B cell (primary cell): ENCODE measurements at regions not wholly inside any gene's neighbourhood (a gene's known extent, or its start where the extent isn't known, plus 50 kb on each side); places are given as distances from the start of the nearest gene placed in this dataset.
"Not testable (repeated sequence)": the region's sequence is repeated elsewhere in the genome, so short reads cannot be mapped to it uniquely, and the experiment has no call there.

Experiments used
- ATAC-seq: fragments of 200-7000 bp; cut with Tn5 transposase; one replicate; pipeline ENCODE4 v1.10.0; 2021; ENCODE audit warnings: low read depth, mild to moderate bottlenecking, moderate number of reproducible peaks, moderate library complexity
- CTCF ChIA-PET: fragments of 350-600 bp; sonication (Branson Sonifier 250); formaldehyde crosslinking; loops from one replicate; lab custom pipeline; 2021; ENCODE audit warnings: antibody characterized with exemption, inconsistent platforms; lab: Charles Lee
- POLR2A ChIA-PET: fragments of 350-600 bp; sonication (Branson Sonifier 250); formaldehyde crosslinking; loops from one replicate; lab custom pipeline; 2021; ENCODE audit warnings: antibody characterized with exemption; lab: Charles Lee
- DNase-seq: peaks from one replicate; pipeline ENCODE4 v3.0.0; 2013
- H2AFZ ChIP-seq: 2 replicates; pipeline ENCODE4 v1.6.1; 2012; ENCODE audit warnings: mild to moderate bottlenecking, low read depth, low read length; ENCODE audit not compliant: insufficient read depth, poor library complexity, severe bottlenecking
- H3K27ac ChIP-seq, 2 donors: 1 replicate in 1 of 2; 2 replicates in 1 of 2; pipeline ENCODE4 v1.5.1; 2012 to 2013; ENCODE audit warnings: low read length in 2 of 2, mild to moderate bottlenecking in 2 of 2, moderate library complexity in 1 of 2
- H3K27me3 ChIP-seq, 4 experiments: fragments of 200-600 bp in 1 of 4; sonication (generic) in 1 of 4; replicated peaks in 1 of 4; 1 replicate in 2 of 4; 2 replicates in 2 of 4; pipeline versions ENCODE4 v1.6.1 to v1.7.0; 2013 to 2016; ENCODE audit warnings: low read length in 3 of 4, mild to moderate bottlenecking in 2 of 4, mixed read lengths in 1 of 4, moderate library complexity in 1 of 4; ENCODE audit not compliant: insufficient read depth in 4 of 4, control insufficient read depth in 3 of 4; ENCODE audit errors: control extremely low read depth in 1 of 4
- H3K36me3 ChIP-seq, 2 experiments: replicated peaks in 1 of 2; 1 replicate in 1 of 2; 2 replicates in 1 of 2; pipeline versions ENCODE4 v1.6.1 to v1.7.1; 2013; ENCODE audit warnings: low read length in 1 of 2; ENCODE audit not compliant: insufficient read depth in 2 of 2, control insufficient read depth in 1 of 2; ENCODE audit errors: control extremely low read depth in 1 of 2, extremely low read depth in 1 of 2
- H3K4me1 ChIP-seq, 2 donors: fragments of 200-600 bp in 1 of 2; sonication (generic) in 1 of 2; 1 replicate in 1 of 2; 2 replicates in 1 of 2; pipeline versions ENCODE4 v1.5.1 to v1.6.1; 2013 to 2017; ENCODE audit warnings: low read length in 2 of 2; ENCODE audit not compliant: control insufficient read depth in 2 of 2, insufficient read depth in 2 of 2
- H3K4me2 ChIP-seq: replicated peaks from 2 replicates; pipeline ENCODE3; 2012; ENCODE audit warnings: mild to moderate bottlenecking, low read depth, low read length; ENCODE audit not compliant: poor library complexity, severe bottlenecking
- H3K4me3 ChIP-seq, 5 experiments: fragments of 200-600 bp in 1 of 5; sonication (generic) in 1 of 5; 1 replicate in 3 of 5; 2 replicates in 2 of 5; pipeline versions ENCODE4 v1.5.1 to v1.7.0; 2011 to 2016; ENCODE audit warnings: low read length in 4 of 5, mild to moderate bottlenecking in 4 of 5, low read depth in 2 of 5, control low read depth in 1 of 5, moderate library complexity in 1 of 5; ENCODE audit not compliant: insufficient read depth in 1 of 5; ENCODE audit errors: control extremely low read depth in 1 of 5, extremely low read depth in 1 of 5
- H3K79me2 ChIP-seq: fragments of 200-600 bp; sonication (generic); one replicate; pipeline ENCODE4 v1.6.0; 2016; ENCODE audit warnings: low read length; ENCODE audit not compliant: control insufficient read depth, insufficient read depth
- H3K9ac ChIP-seq: fragments of 200-600 bp; sonication (generic); 2 replicates; pipeline ENCODE4 v1.6.1; 2017; ENCODE audit warnings: mild to moderate bottlenecking, low read length, moderate library complexity
- H3K9me3 ChIP-seq, 3 donors: one replicate each; pipeline versions ENCODE4 v1.6.1 to v1.7.1; 2013; ENCODE audit warnings: low read length in 2 of 3; ENCODE audit not compliant: control insufficient read depth in 2 of 3, insufficient read depth in 1 of 3; ENCODE audit errors: control extremely low read depth in 1 of 3
- H4K20me1 ChIP-seq: 2 replicates; pipeline ENCODE4 v1.6.0; 2012; ENCODE audit warnings: mild to moderate bottlenecking, low read length; ENCODE audit not compliant: insufficient read depth, control insufficient read depth, poor library complexity, severe bottlenecking
- H3K27ac Mint-ChIP-seq: one replicate; pipeline ENCODE4 v1.8.0; 2021; ENCODE audit warnings: mixed read lengths
- H3K27me3 Mint-ChIP-seq: one replicate; pipeline ENCODE4 v1.8.0; 2021; ENCODE audit warnings: mixed read lengths
- H3K4me1 Mint-ChIP-seq: one replicate; pipeline ENCODE4 v1.8.0; 2021; ENCODE audit warnings: mixed read lengths
- H3K4me3 Mint-ChIP-seq: one replicate; pipeline ENCODE4 v1.8.0; 2021; ENCODE audit warnings: mixed read lengths
- H3K9me3 Mint-ChIP-seq: one replicate; pipeline ENCODE4 v1.8.0; 2022; ENCODE audit warnings: mixed read lengths; ENCODE audit not compliant: insufficient read depth
- EZH2 ChIP-seq: IDR thresholded peaks from 2 replicates; pipeline ENCODE4 v1.6.1; 2012; ENCODE audit warnings: borderline replicate concordance, low read depth, mild to moderate bottlenecking, moderate library complexity, low read length; ENCODE audit not compliant: insufficient read depth, poor library complexity, severe bottlenecking
- WGBS: methylation state at CpG from one replicate; pipeline ENCODE4 v1.1.5; 2013; ENCODE audit warnings: missing lambda C conversion rate; ENCODE audit not compliant: insufficient coverage; 5-methylcytosine and 5-hydroxymethylcytosine counted together
- intact Hi-C: fragments of 100-400 bp; cut with micrococcal nuclease; formaldehyde crosslinking; loops from one replicate; pipeline ENCODE4 v1.10.0; 2022
- TF ChIP-seq, protein P1 (sequence below): fragments of 200-600 bp; IDR thresholded peaks from one replicate; pipeline ENCODE4 v1.8.0; 2022; ENCODE audit warnings: antibody characterized with exemption, mild to moderate bottlenecking

DNA sequence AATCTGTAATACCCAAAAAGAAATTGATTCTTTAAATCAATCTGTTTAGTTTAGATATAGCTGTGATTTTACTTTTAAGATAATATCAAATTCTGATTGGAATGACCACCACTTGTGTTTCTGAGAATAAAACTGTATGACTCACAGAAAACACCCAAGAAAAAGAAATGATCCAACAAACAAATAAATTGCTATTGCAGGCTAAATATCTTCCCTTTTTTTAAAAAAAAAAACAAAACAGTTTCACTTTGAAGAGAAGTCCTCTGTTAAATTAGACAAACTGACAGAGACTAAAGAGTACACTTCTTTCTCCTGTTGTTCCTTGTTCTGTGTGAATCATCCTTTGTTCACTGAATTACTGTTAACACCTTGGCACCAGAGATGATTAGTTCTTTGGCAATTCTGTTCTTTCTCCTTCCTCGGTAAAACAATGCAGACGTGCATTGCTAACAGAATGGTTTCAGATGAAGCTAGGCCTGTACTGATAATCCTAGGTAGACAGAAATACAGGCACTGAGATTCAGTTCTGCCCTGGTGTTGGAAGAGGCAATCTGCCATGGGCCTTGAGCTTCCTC, 895.2 kb upstream of the CITED2 start:
- no peaks in the 10 kb centered on the region for H3K9me3 Mint-ChIP-seq
- peaks cover 16% of the 10 kb centered on the region for H3K4me1 Mint-ChIP-seq
- CTCF ChIA-PET = no interaction called here
- H3K27me3 Mint-ChIP-seq = no peaks in the 10 kb centered on the region
- H3K4me3 Mint-ChIP-seq = no peak overlapping the region
- Histone ChIP-seq H3K27me3 (no peaks in the 10 kb centered on the region), H3K4me3 (no peak overlapping the region), H3K27ac (no peak overlapping the region), H3K9ac (no peak overlapping the region), H3K9me3 (no peaks in the 10 kb centered on the region), H2AFZ (no peak overlapping the region), H3K36me3 (no peaks in the 10 kb centered on the region), H4K20me1 (no peaks in the 10 kb centered on the region), H3K4me2 (no peak overlapping the region), H3K4me1 (peaks cover 5 to 6% of the 10 kb centered on the region in 2 donors), H3K79me2 (no peaks in the 10 kb centered on the region)
- intact Hi-C loops = no loop called here
- no peak for DNase-seq
- TF ChIP-seq EZH2 = no peak
- TF ChIP-seq, protein P1, sequence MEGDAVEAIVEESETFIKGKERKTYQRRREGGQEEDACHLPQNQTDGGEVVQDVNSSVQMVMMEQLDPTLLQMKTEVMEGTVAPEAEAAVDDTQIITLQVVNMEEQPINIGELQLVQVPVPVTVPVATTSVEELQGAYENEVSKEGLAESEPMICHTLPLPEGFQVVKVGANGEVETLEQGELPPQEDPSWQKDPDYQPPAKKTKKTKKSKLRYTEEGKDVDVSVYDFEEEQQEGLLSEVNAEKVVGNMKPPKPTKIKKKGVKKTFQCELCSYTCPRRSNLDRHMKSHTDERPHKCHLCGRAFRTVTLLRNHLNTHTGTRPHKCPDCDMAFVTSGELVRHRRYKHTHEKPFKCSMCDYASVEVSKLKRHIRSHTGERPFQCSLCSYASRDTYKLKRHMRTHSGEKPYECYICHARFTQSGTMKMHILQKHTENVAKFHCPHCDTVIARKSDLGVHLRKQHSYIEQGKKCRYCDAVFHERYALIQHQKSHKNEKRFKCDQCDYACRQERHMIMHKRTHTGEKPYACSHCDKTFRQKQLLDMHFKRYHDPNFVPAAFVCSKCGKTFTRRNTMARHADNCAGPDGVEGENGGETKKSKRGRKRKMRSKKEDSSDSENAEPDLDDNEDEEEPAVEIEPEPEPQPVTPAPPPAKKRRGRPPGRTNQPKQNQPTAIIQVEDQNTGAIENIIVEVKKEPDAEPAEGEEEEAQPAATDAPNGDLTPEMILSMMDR = no peak
- H3K27ac Mint-ChIP-seq = no peak overlapping the region
- no peak for ATAC-seq
- WGBS = no CpG with 5 or more reads among the region's 2 CpGs
- POLR2A ChIA-PET = no interaction called here

DNA sequence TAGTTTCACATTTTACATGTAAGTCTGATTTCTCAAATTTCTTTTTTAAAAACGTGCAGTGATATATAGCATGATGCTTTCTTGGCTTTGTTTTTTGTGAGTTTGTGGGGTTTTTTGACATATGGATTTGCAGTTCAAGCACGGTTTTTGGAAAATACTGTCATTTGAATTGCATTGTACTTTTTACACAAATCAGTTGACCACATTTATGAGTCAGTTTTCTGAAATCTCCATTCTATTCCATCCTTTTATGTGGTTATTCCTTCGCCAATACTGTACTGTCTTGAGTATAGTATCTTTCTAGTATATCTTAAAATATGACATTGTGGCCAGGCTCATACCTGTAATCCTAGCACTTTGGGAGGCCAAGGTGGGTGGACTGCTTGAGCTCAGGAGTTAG, 890.0 kb upstream of the CITED2 start:
- no peak overlapping the region for H3K4me2 ChIP-seq
- H3K4me3 ChIP-seq = no peak overlapping the region
- no peak overlapping the region for H2AFZ ChIP-seq
- no peak overlapping the region for H3K27ac Mint-ChIP-seq
- H3K27me3 Mint-ChIP-seq = no peaks in the 10 kb centered on the region
- DNase-seq (no peak), ATAC-seq (no peak)
- H3K79me2 ChIP-seq = no peaks in the 10 kb centered on the region
- TF ChIP-seq, protein P1 = no peak
- TF ChIP-seq EZH2 = no peak
- ChIA-PET POLR2A (no interaction called here), CTCF (no interaction called here)
- no peaks in the 10 kb centered on the region for H3K4me1 ChIP-seq
- no peaks in the 10 kb centered on the region for H3K9me3 Mint-ChIP-seq
- WGBS = no CpG with 5 or more reads among the region's 3 CpGs
- no peak overlapping the region for H3K27ac ChIP-seq
- no peaks in the 10 kb centered on the region for H3K36me3 ChIP-seq
- no peak overlapping the region for H3K9ac ChIP-seq
- H3K4me1 Mint-ChIP-seq = peaks cover 1% of the 10 kb centered on the region
- H3K9me3 ChIP-seq = no peaks in the 10 kb centered on the region
- no peaks in the 10 kb centered on the region for H4K20me1 ChIP-seq
- H3K4me3 Mint-ChIP-seq = no peak overlapping the region
- intact Hi-C loops = no loop called here
- no peaks in the 10 kb centered on the region for H3K27me3 ChIP-seq

DNA sequence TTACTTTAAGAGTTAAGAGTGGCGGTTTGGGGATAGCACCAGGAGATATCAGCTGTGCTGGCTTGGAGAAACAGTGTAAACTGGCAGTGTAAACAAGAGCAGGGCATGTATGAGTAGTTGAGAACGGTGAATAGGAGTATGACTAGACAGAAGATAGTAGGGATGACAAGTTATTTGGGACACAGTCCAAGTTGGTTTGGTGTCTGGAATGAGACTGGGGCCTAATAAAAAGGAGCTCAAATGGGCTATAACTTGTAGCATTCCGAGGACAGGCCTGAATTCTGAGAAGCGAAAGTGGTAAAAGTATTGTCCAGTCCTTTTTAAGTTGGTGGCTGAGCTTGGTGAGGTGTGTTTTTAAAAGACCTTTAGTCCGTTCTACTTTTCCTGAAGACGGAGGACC, 883.9 kb upstream of the CITED2 start:
- H3K9me3 ChIP-seq, ATAC-seq, H3K9ac ChIP-seq, H3K27ac ChIP-seq, DNase-seq, H3K36me3 ChIP-seq, H3K27ac Mint-ChIP-seq, H3K79me2 ChIP-seq, CTCF ChIA-PET, H3K4me1 ChIP-seq, H3K27me3 Mint-ChIP-seq, H3K4me3 ChIP-seq, intact Hi-C loops, H3K9me3 Mint-ChIP-seq, H4K20me1 ChIP-seq, H3K4me2 ChIP-seq, H2AFZ ChIP-seq, H3K4me1 Mint-ChIP-seq, H3K27me3 ChIP-seq, POLR2A ChIA-PET, H3K4me3 Mint-ChIP-seq: not testable (repeated sequence)
- WGBS = no CpG with 5 or more reads among the region's 6 CpGs
